Muscle layer of duodenum (tissue), 2 donors: ENCODE measurements at regions not wholly inside any gene's neighbourhood (a gene's known extent, or its start where the extent isn't known, plus 50 kb on each side); places are given as distances from the start of the nearest gene placed in this dataset.

Experiments used
- H3K27ac ChIP-seq: one replicate; pipeline ENCODE4 v1.7.0; 2013; ENCODE audit warnings: mild to moderate bottlenecking, low read length
- H3K27me3 ChIP-seq: one replicate; pipeline ENCODE4 v1.7.0; 2013; ENCODE audit warnings: low read depth, mild to moderate bottlenecking, control low read depth, low read length
- H3K36me3 ChIP-seq, 2 donors: one replicate each; pipeline ENCODE4 v1.7.0; 2013; ENCODE audit warnings: low read length in 2 of 2, control low read depth in 1 of 2, mild to moderate bottlenecking in 1 of 2; ENCODE audit not compliant: insufficient read depth in 2 of 2, control insufficient read depth in 1 of 2
- H3K4me1 ChIP-seq, 2 donors: one replicate each; pipeline ENCODE4 v1.7.0; 2013; ENCODE audit warnings: low read length in 2 of 2, mild to moderate bottlenecking in 2 of 2, control low read depth in 1 of 2, moderate library complexity in 1 of 2; ENCODE audit not compliant: insufficient read depth in 2 of 2, control insufficient read depth in 1 of 2
- H3K4me3 ChIP-seq, 2 donors: one replicate each; pipeline ENCODE4 v1.7.0; 2013; ENCODE audit warnings: low read length in 2 of 2, low read depth in 1 of 2, mild to moderate bottlenecking in 1 of 2
- H3K9me3 ChIP-seq, 2 donors: one replicate each; pipeline ENCODE4 v1.7.0; 2013; ENCODE audit warnings: low read length in 2 of 2, control low read depth in 1 of 2, mild to moderate bottlenecking in 1 of 2; ENCODE audit not compliant: control insufficient read depth in 1 of 2
- donor health status: healthy.

DNA sequence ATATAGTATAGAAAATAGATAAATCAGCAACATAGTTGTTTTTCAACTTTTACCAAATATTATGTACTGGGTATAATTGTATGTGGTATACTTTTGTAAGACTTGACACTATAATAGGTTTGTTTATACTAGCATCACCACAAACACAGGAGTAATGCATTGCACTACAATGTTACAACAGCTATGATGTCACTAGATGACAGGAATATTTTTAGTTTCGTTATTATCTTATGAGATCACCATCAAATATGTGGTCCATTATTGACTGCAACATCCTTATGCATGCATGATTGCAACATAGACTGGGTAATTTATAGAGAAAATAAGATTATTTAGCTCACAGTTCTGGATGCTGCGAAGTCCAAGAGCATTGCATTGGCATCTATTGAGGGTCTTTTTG, 678.4 kb upstream of the ZNF804A start:
- H3K9me3 ChIP-seq = no peaks in the 10 kb centered on the region
- H3K27me3 ChIP-seq = no peaks in the 10 kb centered on the region

DNA sequence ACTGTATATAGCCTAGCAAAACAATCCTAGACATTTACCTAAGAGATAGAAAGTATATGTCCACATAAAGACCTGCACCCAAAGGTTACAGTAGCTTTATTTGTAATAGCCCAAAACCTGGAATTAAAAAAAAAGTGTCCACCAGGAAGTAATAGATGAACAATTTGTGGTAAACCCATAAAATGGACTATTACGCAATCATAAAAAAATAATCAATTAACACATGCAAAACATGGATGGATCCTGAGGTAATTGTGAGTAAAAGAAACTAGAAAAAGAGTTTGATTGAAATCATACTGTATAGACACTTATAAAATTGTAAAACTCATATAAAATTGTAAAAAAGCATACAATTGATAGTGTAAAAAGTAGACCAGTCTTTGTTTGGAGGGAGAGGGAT, 673.0 kb upstream of the ZNF804A start:
- Histone ChIP-seq H3K9me3 (no peaks in the 10 kb centered on the region), H3K27me3 (no peaks in the 10 kb centered on the region), H3K4me3 (no peak overlapping the region), H3K27ac (no peak overlapping the region), H3K36me3 (no peaks in the 10 kb centered on the region), H3K4me1 (peaks cover 0 to 4% of the 10 kb centered on the region in 2 donors)

More for the DNA sequence above, 678.4 kb upstream of the ZNF804A start:
- no peak overlapping the region for H3K4me3 ChIP-seq
- H3K27ac ChIP-seq = no peak overlapping the region
- H3K36me3 ChIP-seq = no peaks in the 10 kb centered on the region
- H3K4me1 ChIP-seq = no peaks in the 10 kb centered on the region

DNA sequence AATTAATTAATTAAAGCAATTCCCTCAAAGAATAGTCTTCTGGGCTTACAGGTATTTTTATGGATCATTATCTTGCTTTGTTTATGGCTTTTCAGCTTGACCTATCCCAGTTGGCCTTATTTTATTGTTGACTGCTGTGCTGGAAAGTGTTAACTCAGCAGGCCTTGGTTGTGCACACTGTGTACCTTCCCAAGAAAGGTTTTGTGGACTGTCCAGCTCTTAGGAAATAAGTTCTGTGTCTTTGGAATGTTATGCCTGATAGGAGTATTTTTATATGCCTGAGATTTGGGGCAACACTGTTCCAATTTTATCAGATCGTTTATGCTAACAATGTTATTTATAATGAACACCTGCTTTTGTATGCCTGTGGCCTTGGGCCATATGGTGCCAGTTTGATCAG, 671.9 kb upstream of the ZNF804A start:
- H3K27ac ChIP-seq = no peak overlapping the region
- H3K9me3 ChIP-seq = no peaks in the 10 kb centered on the region
- no peak overlapping the region for H3K4me3 ChIP-seq
- no peaks in the 10 kb centered on the region for H3K36me3 ChIP-seq
- peaks cover 0 to 4% of the 10 kb centered on the region in 2 donors for H3K4me1 ChIP-seq
- no peaks in the 10 kb centered on the region for H3K27me3 ChIP-seq

DNA sequence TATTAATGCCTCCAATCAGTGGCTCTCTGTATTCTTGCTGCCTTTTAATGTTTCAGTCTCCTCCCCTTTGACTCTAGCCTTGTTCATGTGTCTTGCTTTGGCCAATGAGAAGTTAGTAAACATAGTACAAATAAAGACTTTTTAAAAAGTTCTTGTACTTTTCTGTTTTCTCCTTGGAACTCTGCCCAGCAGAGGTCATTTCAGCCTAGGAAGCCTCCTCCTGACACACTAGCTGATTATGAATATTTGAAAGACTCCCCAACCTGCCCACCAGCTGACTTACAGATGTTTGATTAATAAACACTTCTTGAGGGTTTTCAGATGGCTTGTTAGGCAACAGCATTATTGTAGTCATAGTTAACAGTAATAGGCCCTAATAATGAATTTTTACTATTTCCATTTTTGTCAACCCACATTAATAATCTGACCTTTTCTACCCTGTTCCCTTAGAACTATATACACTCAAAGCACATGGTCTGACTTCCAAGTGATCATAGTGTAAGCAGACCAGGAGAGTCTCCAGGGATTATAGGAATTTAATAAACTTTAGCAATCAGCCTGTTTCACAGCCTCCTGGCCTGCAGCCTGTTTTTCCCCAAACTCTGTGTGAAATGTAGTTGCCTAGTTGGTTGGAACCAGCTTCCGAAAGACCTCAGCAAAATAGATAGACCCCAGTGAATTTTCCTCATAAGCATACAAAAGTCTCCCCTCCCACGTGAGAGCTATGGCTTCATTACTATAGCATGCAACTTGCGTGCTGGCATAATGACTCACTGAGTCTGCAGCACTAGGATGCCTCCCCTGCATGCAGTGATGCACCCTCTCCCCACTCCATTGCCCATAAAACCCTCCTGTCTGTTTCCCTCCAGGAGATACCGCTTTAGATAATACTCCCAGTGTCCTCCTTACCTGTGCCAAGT, 670.7 kb upstream of the ZNF804A start:
- no peak overlapping the region for H3K27ac ChIP-seq
- no peaks in the 10 kb centered on the region for H3K9me3 ChIP-seq
- H3K27me3 ChIP-seq = no peaks in the 10 kb centered on the region
- no peak overlapping the region for H3K4me3 ChIP-seq
- H3K4me1 ChIP-seq = peaks cover 0 to 4% of the 10 kb centered on the region in 2 donors
- no peaks in the 10 kb centered on the region for H3K36me3 ChIP-seq

DNA sequence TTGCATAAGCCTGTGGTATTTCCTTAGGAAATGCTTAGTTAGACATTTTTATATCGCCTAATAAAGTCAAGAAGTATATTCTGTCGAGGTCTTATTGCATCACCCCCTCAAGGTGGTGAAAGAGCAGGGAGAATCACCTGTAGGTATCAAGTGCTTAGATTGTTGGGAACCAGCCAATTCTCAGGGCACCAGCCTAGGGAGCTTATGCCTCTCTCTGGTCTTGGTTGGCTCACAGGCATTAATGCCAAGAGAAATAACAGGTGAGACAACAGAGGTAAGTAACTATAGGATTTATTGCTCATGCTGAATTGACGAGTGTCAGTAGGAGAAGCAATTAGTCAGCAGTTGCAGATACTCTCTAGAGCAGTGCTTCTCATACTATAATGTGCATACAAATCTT, 663.3 kb upstream of the ZNF804A start:
- Histone ChIP-seq H3K27me3 (no peaks in the 10 kb centered on the region), H3K4me3 (no peak overlapping the region), H3K27ac (no peak overlapping the region), H3K36me3 (no peaks in the 10 kb centered on the region), H3K9me3 (peaks cover 0 to 9% of the 10 kb centered on the region in 2 donors), H3K4me1 (no peaks in the 10 kb centered on the region)

DNA sequence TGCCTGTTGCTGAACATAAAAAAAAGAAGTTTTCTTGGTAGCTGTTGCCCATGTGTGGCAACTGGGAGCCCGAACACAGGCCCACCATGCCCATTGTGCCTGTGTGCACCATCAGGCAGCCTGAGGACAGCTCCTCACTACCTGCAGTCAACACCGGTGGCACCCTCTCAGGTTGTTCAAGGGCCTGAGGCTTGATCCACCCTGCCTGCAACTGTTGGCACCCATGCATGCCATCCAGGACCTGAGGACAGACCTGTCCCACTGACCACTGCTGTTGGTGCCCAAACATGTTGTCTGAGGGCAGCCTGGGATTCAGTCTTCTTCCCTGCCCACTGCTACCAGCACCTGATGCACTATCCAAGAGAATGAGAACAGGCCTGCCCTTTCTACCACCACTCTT, 661.1 kb upstream of the ZNF804A start:
- Histone ChIP-seq H3K27ac (no peak overlapping the region), H3K9me3 (peaks cover 0 to 10% of the 10 kb centered on the region in 2 donors), H3K36me3 (no peaks in the 10 kb centered on the region), H3K27me3 (no peaks in the 10 kb centered on the region), H3K4me1 (no peaks in the 10 kb centered on the region), H3K4me3 (no peak overlapping the region)

DNA sequence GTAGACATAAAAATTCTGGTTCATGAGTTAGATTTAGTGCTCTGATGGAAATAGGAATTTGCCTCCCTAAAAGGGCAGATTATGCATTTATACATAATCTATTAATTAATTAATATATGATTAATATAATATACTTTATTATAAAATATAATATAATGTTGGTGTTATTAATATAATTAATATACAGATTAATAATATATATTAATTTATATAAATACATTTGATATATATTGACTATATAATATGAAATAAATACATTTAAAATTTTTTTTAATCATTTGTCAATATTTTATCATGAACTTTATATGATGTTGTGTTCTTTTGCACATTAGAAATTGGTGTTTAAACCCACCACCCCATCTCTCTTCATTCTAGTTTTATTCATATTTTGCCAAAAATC, 652.1 kb upstream of the ZNF804A start:
- H3K9me3 ChIP-seq = no peaks in the 10 kb centered on the region
- no peaks in the 10 kb centered on the region for H3K4me1 ChIP-seq
- H3K27ac ChIP-seq = no peak overlapping the region
- H3K27me3 ChIP-seq = no peaks in the 10 kb centered on the region
- no peak overlapping the region for H3K4me3 ChIP-seq
- H3K36me3 ChIP-seq = no peaks in the 10 kb centered on the region

DNA sequence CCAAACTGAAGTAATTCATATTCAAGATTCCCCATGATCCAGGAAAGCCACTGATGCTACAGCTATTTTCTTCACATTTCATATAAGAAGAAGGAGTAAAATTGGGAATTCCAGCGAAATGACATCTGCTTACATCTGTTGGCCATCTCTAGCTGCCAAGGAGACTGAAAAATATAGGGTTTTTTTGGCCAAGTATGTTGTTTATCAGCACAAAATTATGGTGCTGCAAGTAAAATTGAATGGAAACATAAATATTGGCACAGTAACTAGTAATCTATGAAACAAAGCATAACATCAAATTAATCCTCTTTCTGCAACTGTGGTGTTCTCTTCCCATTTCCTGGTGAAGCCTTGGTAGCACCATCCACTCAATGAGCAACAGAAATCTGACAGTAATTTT, 649.5 kb upstream of the ZNF804A start:
- H3K9me3 ChIP-seq = no peaks in the 10 kb centered on the region
- no peaks in the 10 kb centered on the region for H3K36me3 ChIP-seq
- H3K27ac ChIP-seq = no peak overlapping the region
- H3K4me1 ChIP-seq = no peaks in the 10 kb centered on the region
- no peak overlapping the region for H3K4me3 ChIP-seq
- H3K27me3 ChIP-seq = no peaks in the 10 kb centered on the region

DNA sequence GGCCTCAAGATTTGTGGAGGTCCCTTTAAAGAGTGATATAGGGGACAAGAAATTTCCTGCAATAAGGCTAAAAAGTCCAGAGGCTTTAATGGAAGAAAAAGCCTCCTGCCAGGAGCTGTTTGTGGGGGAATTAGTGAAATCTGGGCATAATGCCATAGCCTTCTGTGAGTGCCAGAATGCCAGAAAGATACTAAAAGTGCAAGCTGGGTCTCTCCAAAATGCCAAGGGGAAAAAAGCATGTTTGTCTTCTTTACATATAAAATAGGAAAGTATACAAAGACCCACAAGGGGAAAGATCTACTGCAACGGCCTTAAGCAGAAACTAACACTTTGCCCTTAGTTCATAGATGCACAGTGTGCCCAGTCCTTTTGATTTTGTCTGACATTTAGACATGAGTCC, 647.7 kb upstream of the ZNF804A start:
- Histone ChIP-seq H3K9me3 (no peaks in the 10 kb centered on the region), H3K27ac (no peak overlapping the region), H3K4me3 (no peak overlapping the region), H3K27me3 (no peaks in the 10 kb centered on the region), H3K4me1 (no peaks in the 10 kb centered on the region), H3K36me3 (no peaks in the 10 kb centered on the region)

DNA sequence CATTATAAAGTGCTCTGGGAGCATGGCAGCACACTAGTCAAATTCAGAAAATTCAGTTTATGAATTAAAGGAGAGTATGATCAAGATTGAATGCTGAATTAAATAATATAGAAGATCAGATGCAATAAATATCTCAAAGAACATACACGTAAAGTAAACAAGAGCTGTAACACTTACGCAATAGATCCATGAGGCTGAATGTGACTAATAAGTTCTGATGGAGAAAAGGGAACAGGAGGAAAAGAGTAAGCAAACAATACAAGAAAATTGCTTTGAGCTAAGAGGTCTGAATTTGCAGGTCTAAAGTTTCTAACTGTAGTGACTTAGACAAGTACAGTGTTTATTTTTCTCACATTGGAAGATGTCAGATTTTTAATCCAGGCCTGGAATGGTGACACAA, 646.7 kb upstream of the ZNF804A start:
- Histone ChIP-seq H3K36me3 (no peaks in the 10 kb centered on the region), H3K27ac (no peak overlapping the region), H3K9me3 (no peaks in the 10 kb centered on the region), H3K27me3 (no peaks in the 10 kb centered on the region), H3K4me1 (no peaks in the 10 kb centered on the region), H3K4me3 (no peak overlapping the region)

DNA sequence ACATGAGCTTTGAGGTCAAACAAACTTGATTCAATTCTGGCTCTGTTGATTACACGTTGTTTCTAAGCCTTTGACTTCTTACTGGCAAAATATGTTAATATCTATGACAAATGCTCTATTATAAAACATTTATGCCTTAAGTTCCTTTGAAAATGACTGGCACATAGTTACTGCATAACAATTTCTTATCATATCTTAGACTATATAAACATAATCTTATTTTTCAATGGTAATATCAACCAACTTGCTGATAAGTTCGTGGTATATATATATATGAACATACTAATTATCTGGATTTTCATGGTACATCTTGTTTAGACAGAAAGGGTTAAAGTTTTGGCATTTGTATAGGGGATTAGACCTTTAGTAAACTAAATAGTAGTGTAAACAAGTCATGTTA, 645.6 kb upstream of the ZNF804A start:
- Histone ChIP-seq H3K4me1 (no peaks in the 10 kb centered on the region), H3K27me3 (no peaks in the 10 kb centered on the region), H3K4me3 (no peak overlapping the region), H3K9me3 (no peaks in the 10 kb centered on the region), H3K36me3 (no peaks in the 10 kb centered on the region), H3K27ac (no peak overlapping the region)

DNA sequence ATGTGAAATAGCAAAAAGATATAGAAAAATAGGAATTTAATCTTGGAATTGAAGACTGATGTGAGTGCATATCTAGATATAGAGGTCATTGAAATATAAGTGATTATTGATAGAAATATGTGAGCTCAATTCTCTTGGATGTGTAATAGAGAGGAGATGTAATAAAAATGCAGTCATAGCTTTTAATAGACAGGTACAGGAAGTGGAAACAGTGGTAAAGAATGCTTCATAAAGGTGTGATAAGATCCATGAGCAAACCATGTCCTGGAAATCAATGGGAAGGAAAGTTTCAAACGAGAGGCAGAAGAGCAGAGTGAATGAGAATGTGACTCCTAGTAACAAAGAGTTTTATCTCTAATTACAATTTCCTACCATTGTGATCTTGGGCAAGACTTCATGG, 634.7 kb upstream of the ZNF804A start:
- Histone ChIP-seq H3K4me3 (no peak overlapping the region), H3K4me1 (no peaks in the 10 kb centered on the region), H3K9me3 (no peaks in the 10 kb centered on the region), H3K36me3 (no peaks in the 10 kb centered on the region), H3K27me3 (no peaks in the 10 kb centered on the region), H3K27ac (no peak overlapping the region)
